PC-9 (cell line): ENCODE measurements at regions not wholly inside any gene's neighbourhood (a gene's known extent, or its start where the extent isn't known, plus 50 kb on each side); places are given as distances from the start of the nearest gene placed in this dataset.

Experiments
- BruUV-seq: library from RNA; stranded (reverse); fragments of 400-500 nt; replicated peaks from 2 replicates; lab custom pipeline; 2021; lab: Mats Ljungman, UMichigan
- CTCF ChIA-PET: fragments of 300-600 bp; sonication (Branson Sonifier 250); formaldehyde crosslinking; loops from one replicate; lab custom pipeline; 2022; ENCODE audit warnings: antibody characterized with exemption; lab: Charles Lee
- POLR2A ChIA-PET: fragments of 300-600 bp; sonication (Branson Sonifier 250); formaldehyde crosslinking; loops from one replicate; lab custom pipeline; 2022; ENCODE audit warnings: antibody characterized with exemption; ENCODE audit not compliant: unreplicated experiment; lab: Charles Lee
- DNase-seq, 2 experiments: peaks; one replicate each; pipeline versions ENCODE4 v3.0.0 to v3.0.0-alpha.2; 2015 to 2022; ENCODE audit warnings: mixed read lengths in 1 of 2
- H2AFZ ChIP-seq: fragments of 200-600 bp; sonication (generic); 2 replicates; pipeline ENCODE4 v1.8.1; 2017; ENCODE audit warnings: antibody characterized with exemption
- H3F3A ChIP-seq: fragments of 200-600 bp; sonication (generic); 2 replicates; pipeline ENCODE4 v1.8.1; 2017; ENCODE audit warnings: antibody characterized with exemption, mild to moderate bottlenecking, low read depth; ENCODE audit not compliant: insufficient read depth
- H3K27ac ChIP-seq: fragments of 200-600 bp; sonication (generic); 2 replicates; pipeline ENCODE4 v1.6.1; 2016; ENCODE audit warnings: mixed run types
- H3K27me3 ChIP-seq: fragments of 200-600 bp; sonication (generic); 2 replicates; pipeline ENCODE4 v1.6.1; 2016; ENCODE audit warnings: low read depth, mixed run types; ENCODE audit not compliant: insufficient read depth
- H3K36me3 ChIP-seq: fragments of 200-600 bp; sonication (generic); 2 replicates; pipeline ENCODE4 v1.6.1; 2016; ENCODE audit warnings: low read depth, mixed run types
- H3K4me1 ChIP-seq: fragments of 200-600 bp; sonication (generic); replicated peaks from 2 replicates; pipeline ENCODE4 v1.6.1; 2016; ENCODE audit warnings: mixed run types; ENCODE audit not compliant: insufficient read depth
- H3K4me2 ChIP-seq: fragments of 200-600 bp; sonication (generic); 2 replicates; pipeline ENCODE4 v1.6.1; 2017; ENCODE audit warnings: mixed run types
- H3K4me3 ChIP-seq: fragments of 200-600 bp; sonication (generic); 2 replicates; pipeline ENCODE4 v1.6.1; 2016; ENCODE audit warnings: mixed run types
- H3K79me2 ChIP-seq: fragments of 200-600 bp; sonication (generic); 2 replicates; pipeline ENCODE4 v1.6.1; 2017; ENCODE audit warnings: low read depth, mixed run types
- H3K9me2 ChIP-seq: fragments of 200-600 bp; sonication (generic); 2 replicates; pipeline ENCODE4 v1.8.1; 2017; ENCODE audit warnings: mild to moderate bottlenecking; ENCODE audit not compliant: insufficient read depth
- H3K9me3 ChIP-seq: fragments of 200-600 bp; sonication (generic); 2 replicates; pipeline ENCODE4 v1.8.1; 2016; ENCODE audit warnings: low read depth; ENCODE audit not compliant: insufficient read depth
- H4K20me1 ChIP-seq: fragments of 200-600 bp; sonication (generic); 2 replicates; pipeline ENCODE4 v1.8.1; 2017; ENCODE audit not compliant: insufficient read depth
- CTCF ChIP-seq: fragments of 200-600 bp; sonication (generic); conservative IDR thresholded peaks from 2 replicates; pipeline ENCODE4 v1.6.1; 2017; ENCODE audit warnings: mixed run types, antibody characterized with exemption, mild to moderate bottlenecking, moderate library complexity
- EZH2 ChIP-seq: fragments of 200-600 bp; sonication (generic); IDR thresholded peaks from 2 replicates; pipeline ENCODE4 v1.8.0; 2017; ENCODE audit warnings: antibody characterized with exemption, low read depth
- intact Hi-C: fragments of 100-400 bp; cut with micrococcal nuclease; formaldehyde crosslinking; loops from one replicate; pipeline ENCODE4 v1.10.0; 2022; ENCODE audit not compliant: unreplicated experiment

- no TSS peak for BruUV-seq
Measured at GRCh38 chr9:82574911-82575310, 488.0 kb downstream of the RASEF start.

GRCh38 chr9:82580921-82581320 lies 482.0 kb downstream of the RASEF start:
- Histone ChIP-seq H3K27me3 (no peaks in the 10 kb centered on the region), H3K79me2 (no peaks in the 10 kb centered on the region), H3K4me2 (no peak overlapping the region), H4K20me1 (no peaks in the 10 kb centered on the region), H3K27ac (no peak overlapping the region), H3K36me3 (no peaks in the 10 kb centered on the region), H3K4me3 (no peak overlapping the region), H3F3A (no peaks in the 10 kb centered on the region), H2AFZ (no peak overlapping the region), H3K9me2 (no peaks in the 10 kb centered on the region), H3K9me3 (no peaks in the 10 kb centered on the region), H3K4me1 (no peaks in the 10 kb centered on the region)
- no peak for TF ChIP-seq CTCF
- no peak for TF ChIP-seq EZH2
- ChIA-PET POLR2A (no interaction called here), CTCF (no interaction called here)
- intact Hi-C loops, result no loop called here
- no TSS peak for BruUV-seq
- DNase-seq, result no peak

More at GRCh38 chr9:82574911-82575310, 488.0 kb downstream of the RASEF start:
- Histone ChIP-seq H4K20me1 (no peaks in the 10 kb centered on the region), H3K4me2 (no peak overlapping the region), H3K4me3 (no peak overlapping the region), H3K27ac (no peak overlapping the region), H2AFZ (no peak overlapping the region), H3F3A (no peaks in the 10 kb centered on the region), H3K9me3 (peaks cover 6% of the 10 kb centered on the region; the same call in 1 of the 2 replicates), H3K9me2 (no peaks in the 10 kb centered on the region), H3K4me1 (no peaks in the 10 kb centered on the region), H3K79me2 (no peaks in the 10 kb centered on the region), H3K36me3 (no peaks in the 10 kb centered on the region), H3K27me3 (no peaks in the 10 kb centered on the region)
- CTCF ChIA-PET, result no interaction called here
- intact Hi-C loops, result no loop called here
- POLR2A ChIA-PET, result no interaction called here
- TF ChIP-seq CTCF (no peak), EZH2 (no peak)
- DNase-seq, result no peak

- no peaks in the 10 kb centered on the region for H3K36me3 ChIP-seq
- no peaks in the 10 kb centered on the region for H3K79me2 ChIP-seq
- H3K27me3 ChIP-seq, result no peaks in the 10 kb centered on the region
- CTCF ChIA-PET, result no interaction called here
- no peaks in the 10 kb centered on the region for H3F3A ChIP-seq
- no TSS peak for BruUV-seq
- no peak overlapping the region for H3K4me3 ChIP-seq
- H3K9me2 ChIP-seq, result no peaks in the 10 kb centered on the region
- intact Hi-C loops, result no loop called here
- DNase-seq, result no peak
- H4K20me1 ChIP-seq, result no peaks in the 10 kb centered on the region
- H3K9me3 ChIP-seq, result no peaks in the 10 kb centered on the region
- H2AFZ ChIP-seq, result no peak overlapping the region
- TF ChIP-seq EZH2 (no peak), CTCF (no peak)
- H3K4me1 ChIP-seq, result no peaks in the 10 kb centered on the region
- no peak overlapping the region for H3K27ac ChIP-seq
- H3K4me2 ChIP-seq, result no peak overlapping the region
- POLR2A ChIA-PET, result no interaction called here
Measured at GRCh38 chr9:82581516-82581915, 481.4 kb downstream of the RASEF start.
